HCT116 (cell line): ENCODE measurements at regions not wholly inside any gene's neighbourhood (a gene's known extent, or its start where the extent isn't known, plus 50 kb on each side); places are given as distances from the start of the nearest gene placed in this dataset.

ENCODE experiments used
- ATAC-seq: fragments of 200-7000 bp; cut with Tn5 transposase; 2 replicates; pipeline ENCODE4 v1.9.1; 2020; ENCODE audit warnings: mild to moderate bottlenecking, moderate library complexity
- BruUV-seq: library from RNA; stranded (reverse); fragments of 400-500 nt; replicated peaks from 2 replicates; lab custom pipeline; 2021; lab: Mats Ljungman, UMichigan
- CTCF ChIA-PET: fragments of 300-600 bp; sonication (Branson Sonifier 250); formaldehyde crosslinking; loops from one replicate; lab custom pipeline; 2021; ENCODE audit warnings: antibody characterized with exemption; lab: Charles Lee
- POLR2A ChIA-PET: fragments of 300-600, 350-600 bp; sonication (Branson Sonifier 250); formaldehyde crosslinking; loops from one replicate; lab custom pipeline; 2021; ENCODE audit warnings: antibody characterized with exemption; lab: Charles Lee
- RAD21 ChIA-PET, 2 experiments: fragments of 300-600 bp; sonication (Branson Sonifier 250); formaldehyde crosslinking; loops; one replicate each; lab custom pipeline; 2023; ENCODE audit warnings: low total read pairs in 2 of 2; ENCODE audit not compliant: uncharacterized antibody in 2 of 2, unreplicated experiment in 2 of 2, low non-redundant PET in 1 of 2; lab: Charles Lee
- DNase-seq: peaks from one replicate; pipeline ENCODE4 v3.0.0-alpha.2; 2010; ENCODE audit warnings: low read depth, low spot score
- H2AFZ ChIP-seq: fragments of 200-600 bp; shearing (Covaris generic), sonication (generic); 2 replicates; pipeline ENCODE4 v1.6.1; 2017; ENCODE audit warnings: low read depth, mixed run types, mixed read lengths, antibody characterized with exemption, low read length; ENCODE audit not compliant: poor library complexity, severe bottlenecking
- H3K27ac ChIP-seq: 2 replicates; pipeline ENCODE4 v1.5.1; 2012; ENCODE audit warnings: low read depth, low read length
- H3K27me3 ChIP-seq: fragments of 200-600 bp; sonication (generic); 2 replicates; pipeline ENCODE4 v1.6.1; 2016; ENCODE audit warnings: mixed run types, low read length, mixed read lengths; ENCODE audit not compliant: insufficient read depth
- H3K36me3 ChIP-seq, 2 experiments: fragments of 200-500 bp in 1 of 2; fragments of 200-600 bp in 1 of 2; sonication (Bioruptor generic) in 1 of 2; sonication (generic) in 1 of 2; 2 replicates each; pipeline versions ENCODE4 v1.5.1 to v1.6.1; 2014 to 2016; ENCODE audit warnings: low read length in 2 of 2, inconsistent platforms in 1 of 2, mixed read lengths in 1 of 2, mixed run types in 1 of 2; ENCODE audit not compliant: insufficient read depth in 2 of 2, control insufficient read depth in 1 of 2
- H3K4me1 ChIP-seq, 2 experiments: fragments of 200-600 bp in 1 of 2; sonication (generic) in 1 of 2; 2 replicates each; pipeline versions ENCODE4 v1.5.1 to v1.6.1; 2012 to 2017; ENCODE audit warnings: low read length in 2 of 2, inconsistent platforms in 1 of 2, mild to moderate bottlenecking in 1 of 2, mixed read lengths in 1 of 2, mixed run types in 1 of 2, moderate library complexity in 1 of 2; ENCODE audit not compliant: insufficient read depth in 2 of 2, control insufficient read depth in 1 of 2
- H3K4me2 ChIP-seq: fragments of 200-600 bp; sonication (generic); 2 replicates; pipeline ENCODE4 v1.6.1; 2017; ENCODE audit warnings: mixed run types, low read length, mixed read lengths
- H3K4me3 ChIP-seq, 2 experiments: fragments of 200-600 bp in 1 of 2; sonication (generic) in 1 of 2; replicated peaks in 1 of 2; 2 replicates each; pipeline ENCODE4 v1.5.1; 2011 to 2016; ENCODE audit warnings: low read length in 2 of 2, control low read depth in 1 of 2, low read depth in 1 of 2, mild to moderate bottlenecking in 1 of 2, mixed read lengths in 1 of 2, mixed run types in 1 of 2
- H3K79me2 ChIP-seq: fragments of 200-600 bp; sonication (generic); 2 replicates; pipeline ENCODE4 v1.6.1; 2017; ENCODE audit warnings: mild to moderate bottlenecking, mixed run types, low read length, moderate library complexity, mixed read lengths; ENCODE audit not compliant: insufficient read depth
- H3K9ac ChIP-seq: fragments of 200-600 bp; sonication (generic); 2 replicates; pipeline ENCODE4 v1.6.1; 2016; ENCODE audit warnings: low read length, mixed read lengths
- H3K9me2 ChIP-seq: fragments of 200-600 bp; sonication (generic), shearing (Covaris generic); 2 replicates; pipeline ENCODE4 v1.6.1; 2017; ENCODE audit warnings: mixed run types, mild to moderate bottlenecking, moderate library complexity; ENCODE audit not compliant: insufficient read depth
- H3K9me3 ChIP-seq, 2 experiments: fragments of 200-500 bp in 1 of 2; fragments of 200-600 bp in 1 of 2; sonication (Bioruptor generic) in 1 of 2; sonication (generic) in 1 of 2; 2 replicates each; pipeline ENCODE4 v1.6.1; 2014 to 2017; ENCODE audit warnings: low read length in 2 of 2, mixed read lengths in 2 of 2, inconsistent platforms in 1 of 2, low read depth in 1 of 2, mild to moderate bottlenecking in 1 of 2, mixed run types in 1 of 2, moderate library complexity in 1 of 2; ENCODE audit not compliant: control insufficient read depth in 1 of 2, insufficient read depth in 1 of 2
- H4K20me1 ChIP-seq: fragments of 200-600 bp; sonication (generic), shearing (Covaris generic); 2 replicates; pipeline ENCODE4 v1.6.1; 2017; ENCODE audit warnings: mixed run types, mild to moderate bottlenecking, moderate library complexity; ENCODE audit not compliant: insufficient read depth
- ELF1 ChIP-seq: IDR thresholded peaks from 2 replicates; pipeline ENCODE4 v1.6.1; 2012; ENCODE audit warnings: low read depth, borderline replicate concordance
- EZH2phosphoT487 ChIP-seq: fragments of 200-600 bp; IDR thresholded peaks from 2 replicates; pipeline ENCODE4 v1.6.1; 2018; ENCODE audit warnings: antibody characterized with exemption, borderline replicate concordance
- POLR2AphosphoS5 ChIP-seq: IDR thresholded peaks from 2 replicates; pipeline ENCODE4 v1.6.1; 2011; ENCODE audit warnings: mild to moderate bottlenecking, low read depth, low read length, moderate library complexity
- RAD21 ChIP-seq: IDR thresholded peaks from 2 replicates; pipeline ENCODE4 v1.6.1; 2012; ENCODE audit warnings: low read depth, mild to moderate bottlenecking
- TCF7L2 ChIP-seq: IDR thresholded peaks from 2 replicates; pipeline ENCODE4 v1.7.0; 2011; ENCODE audit warnings: borderline replicate concordance, inconsistent platforms; ENCODE audit not compliant: insufficient read depth, insufficient read length; ENCODE audit errors: extremely low read depth
- ZBTB33 ChIP-seq: IDR thresholded peaks from 2 replicates; pipeline ENCODE4 v1.6.1; 2011; ENCODE audit warnings: mild to moderate bottlenecking, low read length, moderate library complexity; ENCODE audit not compliant: insufficient replicate concordance; ENCODE audit errors: extremely low read depth
- ZNF274 ChIP-seq: fragments of 200-500 bp; sonication (Bioruptor generic); IDR thresholded peaks from 2 replicates; pipeline ENCODE4 v1.6.1; 2014; ENCODE audit warnings: mild to moderate bottlenecking, low read depth, low read length, inconsistent platforms
- intact Hi-C: fragments of 100-400 bp; cut with micrococcal nuclease; formaldehyde crosslinking; loops from 2 replicates; pipeline ENCODE4 v1.10.0; 2022
- TF ChIP-seq, protein P1 (sequence below): IDR thresholded peaks from 2 replicates; pipeline ENCODE4 v1.6.1; 2012; ENCODE audit warnings: low read depth

GRCh38 chr4:17033768-17034181 lies 135.3 kb upstream of the LDB2 start (continued):
- TF ChIP-seq, protein P1, sequence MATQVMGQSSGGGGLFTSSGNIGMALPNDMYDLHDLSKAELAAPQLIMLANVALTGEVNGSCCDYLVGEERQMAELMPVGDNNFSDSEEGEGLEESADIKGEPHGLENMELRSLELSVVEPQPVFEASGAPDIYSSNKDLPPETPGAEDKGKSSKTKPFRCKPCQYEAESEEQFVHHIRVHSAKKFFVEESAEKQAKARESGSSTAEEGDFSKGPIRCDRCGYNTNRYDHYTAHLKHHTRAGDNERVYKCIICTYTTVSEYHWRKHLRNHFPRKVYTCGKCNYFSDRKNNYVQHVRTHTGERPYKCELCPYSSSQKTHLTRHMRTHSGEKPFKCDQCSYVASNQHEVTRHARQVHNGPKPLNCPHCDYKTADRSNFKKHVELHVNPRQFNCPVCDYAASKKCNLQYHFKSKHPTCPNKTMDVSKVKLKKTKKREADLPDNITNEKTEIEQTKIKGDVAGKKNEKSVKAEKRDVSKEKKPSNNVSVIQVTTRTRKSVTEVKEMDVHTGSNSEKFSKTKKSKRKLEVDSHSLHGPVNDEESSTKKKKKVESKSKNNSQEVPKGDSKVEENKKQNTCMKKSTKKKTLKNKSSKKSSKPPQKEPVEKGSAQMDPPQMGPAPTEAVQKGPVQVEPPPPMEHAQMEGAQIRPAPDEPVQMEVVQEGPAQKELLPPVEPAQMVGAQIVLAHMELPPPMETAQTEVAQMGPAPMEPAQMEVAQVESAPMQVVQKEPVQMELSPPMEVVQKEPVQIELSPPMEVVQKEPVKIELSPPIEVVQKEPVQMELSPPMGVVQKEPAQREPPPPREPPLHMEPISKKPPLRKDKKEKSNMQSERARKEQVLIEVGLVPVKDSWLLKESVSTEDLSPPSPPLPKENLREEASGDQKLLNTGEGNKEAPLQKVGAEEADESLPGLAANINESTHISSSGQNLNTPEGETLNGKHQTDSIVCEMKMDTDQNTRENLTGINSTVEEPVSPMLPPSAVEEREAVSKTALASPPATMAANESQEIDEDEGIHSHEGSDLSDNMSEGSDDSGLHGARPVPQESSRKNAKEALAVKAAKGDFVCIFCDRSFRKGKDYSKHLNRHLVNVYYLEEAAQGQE = no peak

GRCh38 chr4:17033025-17033767 lies 134.8 kb upstream of the LDB2 start:
- H3K79me2 ChIP-seq = no peaks in the 10 kb centered on the region
- ChIA-PET RAD21 (no interaction called here), POLR2A (no interaction called here), CTCF (no interaction called here)
- no peaks in the 10 kb centered on the region for H3K9me2 ChIP-seq
- no peak overlapping the region for H2AFZ ChIP-seq
- ATAC-seq (no peak), DNase-seq (no peak)
- H3K9me3 ChIP-seq = no peaks in the 10 kb centered on the region
- no peak for TF ChIP-seq ZBTB33
- TF ChIP-seq EZH2phosphoT487 = no peak
- TF ChIP-seq ZNF274 = no peak
- no peak for TF ChIP-seq POLR2AphosphoS5
- no peak for TF ChIP-seq RAD21
- TF ChIP-seq ELF1 = no peak
- TF ChIP-seq TCF7L2 = no peak
- H3K4me2 ChIP-seq = no peak overlapping the region
- peaks cover 14 to 28% of the 10 kb centered on the region in 2 experiments for H3K4me1 ChIP-seq
- intact Hi-C loops = no loop called here
- H3K4me3 ChIP-seq = no peak overlapping the region
- no peaks in the 10 kb centered on the region for H3K27me3 ChIP-seq
- H3K36me3 ChIP-seq = no peaks in the 10 kb centered on the region
- BruUV-seq = no TSS peak
- H3K27ac ChIP-seq = no peak overlapping the region
- no peaks in the 10 kb centered on the region for H4K20me1 ChIP-seq
- no peak overlapping the region for H3K9ac ChIP-seq
